HepG2 (cell line): ENCODE measurements at regions not wholly inside any gene's neighbourhood (a gene's known extent, or its start where the extent isn't known, plus 50 kb on each side); places are given as distances from the start of the nearest gene placed in this dataset.

ENCODE experiments used
- ATAC-seq: fragments of 200-7000 bp; cut with Tn5 transposase; 3 replicates; pipeline ENCODE4 v1.9.1; 2020; ENCODE audit warnings: mild to moderate bottlenecking, moderate library complexity
- BruUV-seq: library from RNA; stranded (reverse); fragments of 400-500 nt; replicated peaks from 2 replicates; lab custom pipeline; 2021; lab: Mats Ljungman, UMichigan
- CTCF ChIA-PET: fragments of 300-600 bp; formaldehyde crosslinking; extraction: SDS; loops from one replicate; lab custom pipeline; 2021; ENCODE audit warnings: low total read pairs, inconsistent platforms, low intra/inter-chr PET ratio; lab: Yijun Ruan, JAX
- POLR2A ChIA-PET: fragments of 350-600 bp; sonication (Branson Sonifier 250); formaldehyde crosslinking; loops from one replicate; lab custom pipeline; 2020; ENCODE audit warnings: antibody characterized with exemption, inconsistent platforms; lab: Yijun Ruan, JAX
- DNase-seq: peaks from one replicate; pipeline ENCODE4 v3.0.0-alpha.2; 2015; ENCODE audit warnings: low spot score
- FAIRE-seq: peaks from 3 replicates; lab custom pipeline; 2011; peaks lifted over from hg19 to GRCh38; lab: Jason Lieb, UNC
- H2AFZ ChIP-seq: one replicate; pipeline ENCODE4 v1.6.1; 2011; ENCODE audit warnings: low read length, inconsistent platforms
- H3K27ac ChIP-seq: fragments of 300-600 bp; 3 replicates; pipeline ENCODE4 v1.8.0; 2011; ENCODE audit warnings: mixed run types, mild to moderate bottlenecking, mixed read lengths, low read length, inconsistent platforms; ENCODE audit not compliant: insufficient read depth; ENCODE audit errors: extremely low read length
- H3K27me3 ChIP-seq, 2 experiments: fragments of 200-600 bp in 1 of 2; 2 replicates in 1 of 2; 3 replicates in 1 of 2; pipeline versions ENCODE4 v1.6.0 to v1.8.0; 2011; ENCODE audit warnings: low read length in 2 of 2, mild to moderate bottlenecking in 2 of 2, moderate library complexity in 2 of 2, inconsistent platforms in 1 of 2; ENCODE audit not compliant: insufficient read depth in 2 of 2, control insufficient read depth in 1 of 2
- H3K36me3 ChIP-seq, 2 experiments: fragments of 200-600 bp in 1 of 2; replicated peaks in 1 of 2; 2 replicates in 1 of 2; 3 replicates in 1 of 2; pipeline versions ENCODE4 v1.5.1 to v1.8.0; 2011; ENCODE audit warnings: low read length in 2 of 2, inconsistent platforms in 1 of 2; ENCODE audit not compliant: insufficient read depth in 2 of 2, control insufficient read depth in 1 of 2
- H3K4me1 ChIP-seq: 2 replicates; pipeline ENCODE4 v1.5.1; 2012; ENCODE audit warnings: low read length, inconsistent platforms; ENCODE audit not compliant: insufficient read depth
- H3K4me2 ChIP-seq: 2 replicates; pipeline ENCODE4 v1.6.0; 2011; ENCODE audit warnings: low read depth, low read length, inconsistent platforms
- H3K4me3 ChIP-seq, 3 experiments: fragments of 200-600 bp in 1 of 3; sonication (generic), shearing (Covaris generic) in 1 of 3; replicated peaks in 1 of 3; 2 replicates each; pipeline ENCODE4 v1.5.1; 2011 to 2016; ENCODE audit warnings: low read length in 3 of 3, inconsistent platforms in 2 of 3, low read depth in 2 of 3, mild to moderate bottlenecking in 2 of 3, control low read depth in 1 of 3, mixed read lengths in 1 of 3; ENCODE audit not compliant: insufficient read depth in 1 of 3
- H3K79me2 ChIP-seq: one replicate; pipeline ENCODE4 v1.6.1; 2011; ENCODE audit warnings: low read length, inconsistent platforms; ENCODE audit not compliant: insufficient read depth
- H3K9ac ChIP-seq: 2 replicates; pipeline ENCODE4 v1.6.0; 2011; ENCODE audit warnings: mild to moderate bottlenecking, low read depth, low read length, inconsistent platforms; ENCODE audit not compliant: insufficient read depth
- H3K9me3 ChIP-seq: 2 replicates; pipeline ENCODE4 v1.5.1; 2012; ENCODE audit warnings: mild to moderate bottlenecking, low read length
- H4K20me1 ChIP-seq: 2 replicates; pipeline ENCODE4 v1.6.0; 2011; ENCODE audit warnings: inconsistent platforms, mild to moderate bottlenecking, low read length, moderate library complexity; ENCODE audit not compliant: insufficient read depth
- BRD4 ChIP-seq: sonication (generic); formaldehyde crosslinking; IDR thresholded peaks from 2 replicates; pipeline ENCODE4 v1.4.0; 2020; ENCODE audit warnings: missing genetic modification reagents
- DR1 ChIP-seq: sonication (generic); formaldehyde crosslinking; IDR thresholded peaks from 2 replicates; pipeline ENCODE4 v1.8.0; 2021; ENCODE audit warnings: mild to moderate bottlenecking, missing genetic modification reagents, inconsistent platforms
- ELF1 ChIP-seq: sonication (generic); formaldehyde crosslinking; IDR thresholded peaks from 2 replicates; pipeline ENCODE4 v1.4.0; 2020; ENCODE audit warnings: missing genetic modification reagents
- MAFF ChIP-seq: IDR thresholded peaks from 2 replicates; pipeline ENCODE4 v1.6.1; 2011; ENCODE audit warnings: low read depth, low read length, improper control_type of control experiment
- MAFK ChIP-seq, 2 experiments: IDR thresholded peaks in 1 of 2; conservative IDR thresholded peaks in 1 of 2; 2 replicates each; pipeline ENCODE4 v1.6.1; 2011; ENCODE audit warnings: improper control_type of control experiment in 2 of 2, low read length in 2 of 2
- TSC22D2 ChIP-seq: sonication (generic); formaldehyde crosslinking; IDR thresholded peaks from 2 replicates; pipeline ENCODE4 v1.5.1; 2020; ENCODE audit warnings: missing genetic modification reagents, mild to moderate bottlenecking, borderline replicate concordance
- ZBTB39 ChIP-seq: sonication (generic); formaldehyde crosslinking; IDR thresholded peaks from 2 replicates; pipeline ENCODE4 v1.5.0; 2020; ENCODE audit warnings: missing genetic modification reagents
- ZFYVE20 ChIP-seq: sonication (generic); formaldehyde crosslinking; IDR thresholded peaks from 2 replicates; pipeline ENCODE4 v1.8.0; 2023; ENCODE audit warnings: low read depth, mild to moderate bottlenecking, moderate library complexity, missing genetic modification reagents, borderline replicate concordance
- ZNF362 ChIP-seq: sonication (generic); formaldehyde crosslinking; IDR thresholded peaks from 2 replicates; pipeline ENCODE4 v1.4.0; 2020; ENCODE audit warnings: missing genetic modification reagents, mild to moderate bottlenecking, borderline replicate concordance
- ZNF414 ChIP-seq: sonication (generic); formaldehyde crosslinking; IDR thresholded peaks from 2 replicates; pipeline ENCODE4 v1.5.0; 2020; ENCODE audit warnings: missing genetic modification reagents
- ZNF770 ChIP-seq: sonication (generic); formaldehyde crosslinking; IDR thresholded peaks from 2 replicates; pipeline ENCODE4 v1.5.0; 2020; ENCODE audit warnings: mild to moderate bottlenecking, missing genetic modification reagents
- WGBS: methylation state at CpG from one replicate; pipeline ENCODE4 v1.1.6; 2017; ENCODE audit warnings: low lambda C conversion rate; 5-methylcytosine and 5-hydroxymethylcytosine counted together
- in situ Hi-C: cut with HindIII; loops from 2 replicates; pipeline ENCODE4 v1.10.0; 2017; ENCODE audit warnings: low pct_unique_long_range_greater_than_20kb; ENCODE audit not compliant: extremely low pct_ligation_motif_present
- intact Hi-C: fragments of 100-400 bp; cut with micrococcal nuclease; formaldehyde crosslinking; loops from one replicate; pipeline ENCODE4 v1.10.0; 2022; ENCODE audit not compliant: unreplicated experiment

GRCh38 chr13:39279077-39279476 is 240.8 kb downstream of the NHLRC3 start:
- intact Hi-C loops, result no loop called here
- Histone ChIP-seq H3K36me3 (no peaks in the 10 kb centered on the region), H3K9ac (no peak overlapping the region), H3K79me2 (no peaks in the 10 kb centered on the region), H3K27ac (no peak overlapping the region), H3K27me3 (no peaks in the 10 kb centered on the region), H3K4me2 (no peak overlapping the region), H3K4me3 (no peak overlapping the region), H2AFZ (no peak overlapping the region), H4K20me1 (no peaks in the 10 kb centered on the region), H3K4me1 (peaks cover 25% of the 10 kb centered on the region), H3K9me3 (no peaks in the 10 kb centered on the region)
- in situ Hi-C loops, result no loop called here
- CTCF ChIA-PET, result no interaction called here
- DNase-seq (no peak), FAIRE-seq (no peak), ATAC-seq (no peak)
- no TSS peak for BruUV-seq
- WGBS, result 1% methylated on average over 2 of the region's 2 CpGs
- TF ChIP-seq MAFF (peak; percentile 96), MAFK (conservative IDR thresholded peaks at IDR 0.05 in 1 of 2, IDR thresholded peaks at IDR 0.05 in 1 of 2; ENCODE audit: low read length in 2 of 2) (peak; percentile 94 to 99), DR1 (CRISPR knock-in tag) (no peak)
- POLR2A ChIA-PET, result no interaction called here

- no peak overlapping the region for H3K4me3 ChIP-seq
- peaks cover 25% of the 10 kb centered on the region for H3K4me1 ChIP-seq
- in situ Hi-C loops, result no loop called here
- POLR2A ChIA-PET, result no interaction called here
- no peaks in the 10 kb centered on the region for H3K27me3 ChIP-seq
- no peaks in the 10 kb centered on the region for H3K36me3 ChIP-seq
- FAIRE-seq, result no peak
- WGBS, result 0% methylated on average over 1 of the region's 1 CpG
- H3K9ac ChIP-seq, result no peak overlapping the region
- no TSS peak for BruUV-seq
- no peak overlapping the region for H3K27ac ChIP-seq
- peak; percentile 44; the same call in 2 of the 3 replicates for ATAC-seq
- no peak overlapping the region for H2AFZ ChIP-seq
- no peaks in the 10 kb centered on the region for H4K20me1 ChIP-seq
- CTCF ChIA-PET, result no interaction called here
- peak; percentile 2 for DNase-seq
- intact Hi-C loops, result no loop called here
- no peaks in the 10 kb centered on the region for H3K79me2 ChIP-seq
- H3K9me3 ChIP-seq, result peaks cover 5% of the 10 kb centered on the region; the same call in 1 of the 2 replicates
- H3K4me2 ChIP-seq, result no peak overlapping the region
- TF ChIP-seq TSC22D2 (CRISPR knock-in tag) (no peak), ZFYVE20 (no peak), ZNF770 (no peak), BRD4 (CRISPR knock-in tag) (no peak), ZBTB39 (CRISPR knock-in tag) (no peak), ZNF414 (CRISPR knock-in tag) (no peak), ZNF362 (no peak), ELF1 (CRISPR knock-in tag) (no peak)
Measured at GRCh38 chr13:39281539-39282150, 243.4 kb downstream of the NHLRC3 start.
